Osteoblast (primary cell): ENCODE measurements at regions not wholly inside any gene's neighbourhood (a gene's known extent, or its start where the extent isn't known, plus 50 kb on each side); places are given as distances from the start of the nearest gene placed in this dataset.

Source experiments
- DNase-seq: peaks from one replicate; pipeline ENCODE4 v3.0.0; 2011; ENCODE audit warnings: low spot score, mixed read lengths; ENCODE audit not compliant: insufficient read length; ENCODE audit errors: missing footprints
- H2AFZ ChIP-seq: 2 replicates; pipeline ENCODE4 v1.6.0; 2011; ENCODE audit warnings: mild to moderate bottlenecking, low read length
- H3K27ac ChIP-seq: 2 replicates; pipeline ENCODE4 v1.5.1; 2011; ENCODE audit warnings: mild to moderate bottlenecking, low read depth, low read length, moderate library complexity
- H3K27me3 ChIP-seq: 2 replicates; pipeline ENCODE4 v1.6.0; 2012; ENCODE audit warnings: mild to moderate bottlenecking, control low read depth, inconsistent platforms, low read length, moderate library complexity; ENCODE audit not compliant: insufficient read depth
- H3K36me3 ChIP-seq: 2 replicates; pipeline ENCODE4 v1.5.1; 2011; ENCODE audit warnings: mild to moderate bottlenecking, low read length, control low read depth, moderate library complexity; ENCODE audit not compliant: insufficient read depth
- H3K4me1 ChIP-seq: 2 replicates; pipeline ENCODE4 v1.5.1; 2011; ENCODE audit warnings: mild to moderate bottlenecking, low read length, control low read depth, moderate library complexity; ENCODE audit not compliant: insufficient read depth
- H3K4me2 ChIP-seq: 2 replicates; pipeline ENCODE4 v1.6.0; 2011; ENCODE audit warnings: mild to moderate bottlenecking, low read length; ENCODE audit not compliant: insufficient read depth
- H3K4me3 ChIP-seq: fragments of 200-600 bp; sonication (generic); 3 replicates; pipeline ENCODE4 v1.5.1; 2012; ENCODE audit warnings: mild to moderate bottlenecking, low read length, inconsistent platforms; ENCODE audit not compliant: insufficient read depth
- H3K79me2 ChIP-seq: 2 replicates; pipeline ENCODE4 v1.6.0; 2012; ENCODE audit warnings: mild to moderate bottlenecking, low read length, control low read depth, inconsistent platforms; ENCODE audit not compliant: insufficient read depth
- H3K9me3 ChIP-seq: 2 replicates; pipeline ENCODE4 v1.5.1; 2011; ENCODE audit warnings: low read depth, low read length, control low read depth
- H4K20me1 ChIP-seq: 2 replicates; pipeline ENCODE4 v1.6.0; 2012; ENCODE audit warnings: mild to moderate bottlenecking, low read length, control low read depth; ENCODE audit not compliant: insufficient read depth
- TF ChIP-seq, protein P1 (sequence below): IDR thresholded peaks from 2 replicates; pipeline ENCODE4 v1.5.1; 2011; ENCODE audit warnings: mild to moderate bottlenecking, low read depth, low read length, moderate library complexity; ENCODE audit errors: extremely low read depth

GRCh38 chr16:85497622-85498314 is 115.4 kb upstream of the GSE1 start:
- DNase-seq = no peak
- H3K36me3 ChIP-seq = no peaks in the 10 kb centered on the region
- TF ChIP-seq, protein P1, sequence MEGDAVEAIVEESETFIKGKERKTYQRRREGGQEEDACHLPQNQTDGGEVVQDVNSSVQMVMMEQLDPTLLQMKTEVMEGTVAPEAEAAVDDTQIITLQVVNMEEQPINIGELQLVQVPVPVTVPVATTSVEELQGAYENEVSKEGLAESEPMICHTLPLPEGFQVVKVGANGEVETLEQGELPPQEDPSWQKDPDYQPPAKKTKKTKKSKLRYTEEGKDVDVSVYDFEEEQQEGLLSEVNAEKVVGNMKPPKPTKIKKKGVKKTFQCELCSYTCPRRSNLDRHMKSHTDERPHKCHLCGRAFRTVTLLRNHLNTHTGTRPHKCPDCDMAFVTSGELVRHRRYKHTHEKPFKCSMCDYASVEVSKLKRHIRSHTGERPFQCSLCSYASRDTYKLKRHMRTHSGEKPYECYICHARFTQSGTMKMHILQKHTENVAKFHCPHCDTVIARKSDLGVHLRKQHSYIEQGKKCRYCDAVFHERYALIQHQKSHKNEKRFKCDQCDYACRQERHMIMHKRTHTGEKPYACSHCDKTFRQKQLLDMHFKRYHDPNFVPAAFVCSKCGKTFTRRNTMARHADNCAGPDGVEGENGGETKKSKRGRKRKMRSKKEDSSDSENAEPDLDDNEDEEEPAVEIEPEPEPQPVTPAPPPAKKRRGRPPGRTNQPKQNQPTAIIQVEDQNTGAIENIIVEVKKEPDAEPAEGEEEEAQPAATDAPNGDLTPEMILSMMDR = no peak
- H3K9me3 ChIP-seq = no peaks in the 10 kb centered on the region
- H2AFZ ChIP-seq = no peak overlapping the region
- no peaks in the 10 kb centered on the region for H3K79me2 ChIP-seq
- H3K4me3 ChIP-seq = no peak overlapping the region
- peaks cover 14% of the 10 kb centered on the region for H4K20me1 ChIP-seq
- no peaks in the 10 kb centered on the region for H3K27me3 ChIP-seq
- H3K27ac ChIP-seq = no peak overlapping the region
- H3K4me1 ChIP-seq = no peaks in the 10 kb centered on the region
- no peak overlapping the region for H3K4me2 ChIP-seq

DNA sequence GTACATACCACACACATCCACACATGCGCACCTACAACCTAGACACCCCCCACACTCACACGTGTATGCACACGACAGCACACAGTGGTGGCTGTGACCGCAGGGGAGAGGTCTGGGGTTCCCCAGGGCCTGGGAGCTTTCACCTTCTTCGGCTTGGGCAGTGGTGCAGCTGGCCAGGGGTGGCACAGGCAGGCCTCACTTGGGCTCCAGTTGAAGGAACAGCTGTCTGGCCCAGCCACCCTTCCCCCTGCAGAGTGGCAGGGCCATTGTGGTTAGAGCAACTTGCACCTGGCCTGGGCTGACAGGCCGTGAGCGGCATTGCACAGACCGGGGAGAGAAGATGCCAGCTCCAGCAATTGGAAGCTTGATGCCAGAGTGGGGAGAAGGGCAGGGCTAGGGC is 114.5 kb upstream of the GSE1 start:
- Histone ChIP-seq H3K4me3 (no peak overlapping the region), H4K20me1 (peaks cover 13% of the 10 kb centered on the region), H3K4me1 (no peaks in the 10 kb centered on the region), H3K27ac (no peak overlapping the region), H2AFZ (no peak overlapping the region), H3K79me2 (no peaks in the 10 kb centered on the region), H3K4me2 (no peak overlapping the region), H3K27me3 (no peaks in the 10 kb centered on the region), H3K36me3 (no peaks in the 10 kb centered on the region), H3K9me3 (no peaks in the 10 kb centered on the region)
- DNase-seq = no peak
- TF ChIP-seq, protein P1 = no peak

- Histone ChIP-seq H3K27ac (no peak overlapping the region), H2AFZ (no peak overlapping the region), H3K4me1 (no peaks in the 10 kb centered on the region), H3K9me3 (no peaks in the 10 kb centered on the region), H3K27me3 (no peaks in the 10 kb centered on the region), H4K20me1 (peaks cover 13% of the 10 kb centered on the region), H3K79me2 (no peaks in the 10 kb centered on the region), H3K4me2 (no peak overlapping the region), H3K4me3 (no peak overlapping the region), H3K36me3 (no peaks in the 10 kb centered on the region)
- DNase-seq = no peak
- TF ChIP-seq, protein P1 = no peak
Observed at GRCh38 chr16:85500220-85500619, 112.9 kb upstream of the GSE1 start.

DNA sequence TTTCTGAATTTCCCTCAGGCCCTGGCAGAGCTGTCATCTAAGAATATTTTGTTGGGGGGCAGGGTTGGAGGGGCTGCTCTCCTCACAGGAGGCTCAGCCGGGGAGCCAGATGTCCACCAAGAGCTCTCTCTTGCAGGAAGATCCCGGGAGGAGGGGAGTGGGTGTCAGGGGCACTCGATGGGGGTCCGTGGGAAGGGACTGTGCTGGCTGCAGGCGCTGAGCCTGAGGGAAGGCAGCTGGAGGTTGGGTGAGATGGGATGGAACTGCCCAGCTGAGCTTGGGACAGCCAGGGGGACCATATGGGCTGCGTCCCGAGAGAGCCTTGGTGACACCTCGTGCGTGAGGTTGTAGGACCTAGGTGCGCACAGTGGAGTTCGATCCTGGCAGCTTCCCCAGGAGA is 111.2 kb upstream of the GSE1 start:
- H3K4me1 ChIP-seq = no peaks in the 10 kb centered on the region
- TF ChIP-seq, protein P1 = no peak

More for the DNA sequence above, 111.2 kb upstream of the GSE1 start:
- no peaks in the 10 kb centered on the region for H3K27me3 ChIP-seq
- no peak overlapping the region for H2AFZ ChIP-seq
- H3K36me3 ChIP-seq = no peaks in the 10 kb centered on the region
- DNase-seq = no peak
- no peak overlapping the region for H3K4me2 ChIP-seq
- H3K79me2 ChIP-seq = no peaks in the 10 kb centered on the region
- H3K4me3 ChIP-seq = no peak overlapping the region
- H4K20me1 ChIP-seq = peaks cover 13% of the 10 kb centered on the region
- H3K9me3 ChIP-seq = no peaks in the 10 kb centered on the region
- H3K27ac ChIP-seq = no peak overlapping the region
